ENCODE measurements at regions not wholly inside any gene's neighbourhood (a gene's known extent, or its start where the extent isn't known, plus 50 kb on each side); places are given as distances from the start of the nearest gene placed in this dataset.

DNA sequence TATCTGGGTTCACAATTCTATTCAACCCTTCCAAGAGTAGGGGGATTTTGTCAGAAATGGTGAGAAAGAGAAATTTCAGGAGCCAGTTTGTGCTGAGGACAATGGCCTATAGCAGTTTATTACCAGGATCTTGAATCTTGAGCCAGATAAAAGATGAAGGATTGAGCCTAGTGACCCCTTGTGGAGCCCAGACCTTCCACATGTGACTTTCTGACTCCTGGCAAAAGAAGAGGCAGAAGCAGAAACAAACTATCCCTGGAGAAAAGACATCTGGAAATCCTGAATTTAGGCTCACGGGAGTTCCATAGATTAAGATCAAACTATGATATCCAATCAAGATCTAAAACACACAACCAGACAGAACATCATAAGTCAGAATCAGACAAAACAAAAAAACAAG, 60.9 kb upstream of the CHRM2 start:
- no peak for DNase-seq

DNA sequence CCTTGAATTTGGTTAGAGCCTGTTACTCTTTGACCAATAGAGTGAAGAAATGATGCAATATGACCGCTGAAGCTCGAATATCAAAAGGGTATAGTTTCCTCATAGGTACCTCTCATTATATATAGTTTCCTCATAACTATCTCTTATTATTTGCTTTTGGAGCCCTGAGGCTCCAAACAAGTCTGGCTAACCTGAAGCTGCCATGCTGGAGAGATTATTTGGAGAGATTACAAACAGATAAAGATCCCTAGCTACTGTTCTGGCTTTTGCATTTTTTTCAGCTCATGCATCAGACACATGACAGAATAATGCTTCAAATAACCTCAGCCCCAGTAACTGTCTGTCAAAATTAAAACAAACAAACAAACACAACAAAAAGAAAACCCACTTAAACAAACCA, 65.4 kb upstream of the CHRM2 start:
- DNase-seq = no peak

DNA sequence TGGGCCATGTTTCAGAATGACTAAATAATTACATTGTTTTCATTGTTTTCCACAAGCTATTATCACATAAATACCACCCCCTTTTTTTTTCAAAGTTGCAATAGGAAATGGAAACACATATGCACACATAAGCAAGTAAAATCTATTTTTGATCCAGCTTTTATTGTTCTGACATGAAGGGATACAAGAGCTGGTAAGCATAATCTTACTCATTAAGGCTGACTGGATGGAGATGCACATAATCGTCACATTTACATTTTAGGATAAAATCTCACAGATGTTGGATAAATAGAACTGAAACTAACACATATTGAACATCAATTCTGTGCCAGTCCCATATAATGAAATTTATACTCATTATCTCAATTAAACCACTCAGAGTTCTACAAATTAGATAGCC, 84.5 kb upstream of the CHRM2 start:
- DNase-seq = no peak

DNA sequence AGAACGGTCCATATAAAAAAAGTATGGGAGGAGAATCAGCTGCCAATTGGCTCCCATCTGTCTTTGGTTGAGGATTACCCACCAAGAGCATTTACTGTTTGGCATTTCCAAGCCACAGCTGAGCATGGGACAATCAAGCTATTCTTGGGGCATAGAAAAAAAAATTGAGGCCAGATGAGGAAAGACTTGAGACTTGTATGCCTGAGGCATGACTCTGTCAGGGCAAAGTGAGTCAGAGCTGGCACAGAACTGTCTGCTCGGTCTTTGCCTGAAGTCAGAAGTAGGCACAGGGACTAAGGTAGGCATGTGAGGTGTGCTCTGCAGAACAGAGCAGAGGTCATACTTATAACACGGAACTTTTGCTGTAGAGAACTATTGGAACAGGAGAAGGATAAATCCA, 126.5 kb upstream of the CHRM2 start:
- DNase-seq = no peak

DNA sequence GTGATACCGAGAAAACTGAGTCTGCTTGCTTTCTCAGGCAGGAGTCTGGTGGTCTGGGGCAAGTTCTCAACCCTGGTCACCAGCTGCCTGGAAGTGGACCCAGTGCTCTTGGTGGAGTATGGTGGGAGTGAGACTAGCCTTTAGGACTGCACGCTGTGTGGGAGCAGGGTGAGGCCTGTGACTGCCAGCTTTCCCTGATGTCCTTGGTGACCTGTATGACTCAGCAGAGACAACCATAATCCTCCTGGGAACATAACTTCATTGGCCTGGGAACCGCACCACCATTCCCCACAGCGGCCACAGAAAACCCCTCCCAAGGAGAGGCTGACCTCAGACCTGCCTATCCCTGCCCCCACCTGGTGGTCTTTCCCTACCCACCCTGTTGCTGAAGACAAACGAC, 139.5 kb upstream of the CHRM2 start:
- no peak for DNase-seq

DNA sequence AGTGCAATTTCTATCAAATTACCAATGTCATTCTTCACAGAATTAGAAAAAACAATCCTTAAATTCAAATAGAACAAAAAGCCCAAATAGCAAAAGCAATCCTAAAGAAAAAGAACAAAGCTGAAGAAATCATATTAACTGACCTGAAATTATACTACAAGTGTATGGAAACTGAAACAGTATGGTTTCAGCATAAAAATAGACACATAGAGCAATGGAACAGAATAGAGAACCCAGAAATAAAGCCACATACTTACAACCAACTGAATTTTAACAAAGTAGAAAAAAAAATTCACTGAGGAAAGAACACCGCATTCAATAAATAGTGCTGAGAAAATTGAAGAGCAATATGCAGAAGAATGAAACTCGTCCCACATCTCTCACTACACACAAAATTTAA, 142.0 kb upstream of the CHRM2 start:
- DNase-seq = no peak

DNA sequence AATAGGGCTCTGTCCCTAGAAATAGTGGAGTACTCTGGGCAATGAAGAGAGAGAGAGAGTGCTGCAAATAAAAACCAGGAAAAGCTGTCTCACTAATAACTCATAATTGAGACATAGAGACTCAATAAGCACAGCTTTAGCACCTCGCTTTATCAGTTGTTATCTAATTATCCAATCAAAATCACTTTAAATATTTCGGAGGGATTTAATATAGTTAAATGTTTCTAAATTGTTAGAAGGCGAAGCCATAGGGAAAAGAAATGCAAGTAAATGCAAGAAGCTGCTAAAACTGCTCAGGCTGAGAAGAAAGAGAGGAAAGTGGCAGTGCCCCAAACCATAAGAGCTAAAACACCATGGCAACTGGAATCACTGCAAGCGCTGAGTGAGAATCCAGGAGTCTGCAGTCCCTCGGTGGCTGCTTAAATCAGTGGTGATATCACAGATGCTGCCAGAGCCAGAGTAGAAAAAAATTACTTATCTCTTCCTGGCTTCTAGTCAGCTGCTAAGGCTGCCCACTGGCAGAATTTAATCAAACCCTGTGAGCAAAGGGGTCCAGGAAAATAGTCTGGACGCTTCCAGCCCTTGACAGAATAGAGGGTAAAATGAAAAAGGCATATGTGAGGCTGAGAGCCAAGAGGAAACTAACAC, 150.4 kb upstream of the CHRM2 start:
- DNase-seq = no peak

DNA sequence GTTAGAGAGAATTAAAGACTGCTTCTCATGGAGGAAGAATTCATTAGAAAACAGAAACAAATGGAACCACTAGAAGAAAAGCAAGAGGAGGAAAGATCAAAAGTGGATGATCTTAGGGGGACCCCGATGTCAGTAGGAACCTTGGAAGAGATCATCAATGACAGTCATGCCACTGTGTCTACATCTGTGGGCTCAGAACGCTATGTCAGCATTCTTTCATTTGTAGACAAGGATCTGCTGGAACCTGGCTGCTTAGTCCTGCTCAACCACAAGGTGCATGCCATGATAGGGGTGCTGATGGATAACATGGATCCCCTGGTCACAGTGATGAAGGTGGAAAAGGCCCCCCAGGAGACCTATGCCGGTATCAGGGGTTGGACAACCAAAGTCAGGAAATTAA, 154.4 kb upstream of the CHRM2 start:
- no peak for DNase-seq

DNA sequence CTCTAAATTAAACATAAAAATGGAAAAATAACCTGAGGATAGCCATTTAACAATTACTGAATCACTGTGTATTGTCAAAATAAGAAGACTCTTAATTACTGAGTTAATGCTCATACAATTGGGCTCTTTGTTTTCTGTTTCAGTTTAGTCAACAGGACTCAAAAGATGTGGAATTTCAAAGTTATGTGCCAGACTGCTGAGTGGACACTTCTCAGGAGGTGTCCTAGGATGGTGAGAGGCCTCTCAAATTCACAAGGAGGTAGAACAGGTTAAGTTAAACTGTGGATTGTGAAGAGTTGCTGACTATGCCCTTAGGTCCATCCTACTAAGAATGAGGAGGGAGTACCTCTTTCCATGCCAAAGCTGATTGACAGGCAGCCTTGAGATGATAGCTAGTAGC, 157.7 kb upstream of the CHRM2 start:
- DNase-seq = no peak

DNA sequence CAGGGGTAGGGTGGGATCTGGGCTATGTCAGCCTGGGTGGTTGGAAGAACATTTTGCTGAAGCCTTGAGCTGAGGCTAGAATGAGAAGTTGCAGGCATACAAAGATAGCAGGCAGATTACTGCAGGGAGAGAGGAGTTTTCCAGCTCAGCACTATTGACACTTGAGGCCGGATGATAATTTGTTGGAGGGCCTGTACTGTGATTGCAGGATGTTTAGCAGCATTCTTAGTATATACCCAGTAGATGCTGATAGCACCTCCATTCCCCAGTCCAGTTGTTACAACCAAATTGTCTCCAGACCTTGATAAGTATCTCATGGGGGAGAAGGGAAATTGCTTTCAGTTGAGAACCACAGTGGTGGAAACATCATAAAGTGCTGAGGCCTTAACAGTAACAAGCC, 158.6 kb upstream of the CHRM2 start:
- DNase-seq = no peak

DNA sequence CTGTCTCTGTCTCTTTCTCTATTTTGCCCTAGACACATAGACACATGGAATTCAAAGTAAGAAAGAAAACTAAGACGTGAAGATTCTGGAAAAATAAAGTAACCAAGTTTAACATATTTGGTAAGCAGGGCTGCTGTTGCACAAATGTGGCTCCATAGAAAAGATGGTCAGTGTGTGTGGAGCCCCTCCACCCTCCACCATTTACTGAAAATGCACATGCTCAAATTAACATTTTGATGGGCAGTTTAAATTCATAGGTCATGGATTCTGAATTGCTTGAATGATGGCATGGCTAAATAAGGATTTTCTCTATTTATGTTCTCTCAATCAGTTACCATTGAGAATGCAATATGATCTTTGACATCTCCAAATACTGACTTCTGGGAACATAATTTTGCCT, 165.5 kb upstream of the CHRM2 start:
- DNase-seq = no peak

DNA sequence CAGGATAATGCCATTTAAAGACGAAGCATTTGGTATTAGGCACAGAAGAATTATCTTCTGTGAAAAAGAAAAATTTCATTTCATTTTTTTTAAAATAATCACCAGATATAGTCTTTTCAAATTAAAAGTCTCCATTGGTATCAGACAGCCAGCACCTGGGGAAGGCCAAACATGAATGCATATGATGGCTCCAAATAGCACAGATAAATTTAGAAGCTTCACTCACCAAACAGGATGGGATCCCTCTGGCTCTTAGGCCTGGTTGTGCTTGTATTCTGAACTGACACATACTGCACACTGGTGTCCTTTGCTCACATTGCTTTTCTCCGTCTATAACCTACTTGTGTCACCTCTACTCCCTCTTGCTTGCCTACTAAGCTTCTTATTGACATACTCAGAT, 169.5 kb upstream of the CHRM2 start:
- DNase-seq = no peak

DNA sequence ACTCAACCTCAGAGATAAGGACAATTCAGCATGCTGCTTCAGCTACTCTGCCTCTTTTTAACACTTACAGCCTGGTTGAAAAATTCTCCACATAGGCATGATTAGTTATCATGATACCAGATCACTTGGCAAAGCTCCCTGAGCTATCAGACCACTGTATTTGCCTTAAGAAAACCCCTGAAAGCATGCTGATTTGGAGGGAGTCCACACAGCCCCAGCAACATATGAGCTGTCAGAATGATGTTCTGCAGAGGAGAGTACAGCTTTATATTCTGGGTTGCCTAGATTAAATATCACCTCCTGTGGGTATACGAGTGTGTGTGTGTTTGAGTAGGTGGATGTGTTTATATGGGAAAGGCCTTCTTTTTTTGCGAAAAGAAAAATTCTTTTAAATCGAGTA, 170.2 kb upstream of the CHRM2 start:
- DNase-seq = no peak

DNA sequence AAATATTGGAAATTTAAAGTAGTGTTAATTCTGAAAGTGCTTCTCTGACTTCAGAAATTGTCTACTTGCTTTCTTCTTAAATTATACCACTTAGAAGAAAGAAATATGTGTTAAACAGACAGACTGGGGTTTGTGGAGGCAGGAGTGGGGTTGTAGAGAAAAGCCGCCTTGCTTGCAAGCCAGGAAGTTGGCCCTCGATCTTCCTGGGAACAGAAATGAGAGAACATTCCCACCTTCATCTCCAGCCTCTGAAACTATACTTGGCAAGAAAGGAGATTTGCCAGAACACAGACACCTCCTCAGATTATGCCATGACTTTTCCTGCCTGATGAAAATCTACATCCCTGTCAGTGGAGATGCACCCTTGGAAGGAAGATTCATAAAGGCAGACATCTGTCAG, 171.2 kb upstream of the CHRM2 start:
- DNase-seq = no peak

DNA sequence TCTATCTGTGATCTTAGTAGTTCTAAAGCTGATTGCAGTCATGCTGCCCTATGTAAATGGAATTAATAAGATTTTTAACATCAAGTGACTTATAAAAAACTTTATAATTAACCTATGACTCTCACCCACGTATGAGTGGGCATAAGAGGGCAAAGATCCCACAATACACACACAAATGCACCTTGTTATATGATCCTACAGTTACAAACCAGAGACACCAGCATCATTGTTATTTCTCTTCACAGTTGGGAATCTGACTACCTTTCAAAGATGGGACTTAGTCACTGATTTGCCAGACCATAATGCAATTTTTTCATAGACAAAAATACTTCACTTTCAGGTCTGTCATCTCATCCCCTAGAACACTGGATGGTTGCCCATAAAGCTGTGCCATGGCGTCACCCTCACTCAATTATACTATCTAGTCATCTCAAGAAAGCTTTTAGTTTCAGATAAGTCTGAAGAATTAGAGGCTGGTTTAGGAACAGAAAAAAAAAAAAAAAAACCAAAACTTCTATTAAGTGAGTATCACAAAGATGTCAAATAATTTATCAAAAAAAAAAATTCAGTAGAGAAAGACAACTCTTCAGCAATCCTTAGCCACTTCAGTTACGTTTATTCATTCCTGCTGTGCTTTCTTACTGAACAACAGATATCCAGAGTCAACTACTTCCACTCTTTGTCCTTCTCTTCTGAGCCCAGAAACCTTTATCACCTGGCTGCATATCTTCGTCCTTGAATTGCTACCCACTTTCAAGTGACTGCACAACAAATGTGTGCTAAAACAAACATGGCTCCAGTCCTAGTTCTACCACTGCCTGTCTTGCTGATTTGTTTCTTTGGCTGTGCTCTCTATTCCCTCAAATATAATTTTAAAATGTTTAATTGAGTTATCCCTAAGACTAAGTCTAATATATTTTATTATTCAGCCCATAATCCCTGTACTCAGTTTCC, 175.0 kb upstream of the CHRM2 start:
- no peak for DNase-seq

DNA sequence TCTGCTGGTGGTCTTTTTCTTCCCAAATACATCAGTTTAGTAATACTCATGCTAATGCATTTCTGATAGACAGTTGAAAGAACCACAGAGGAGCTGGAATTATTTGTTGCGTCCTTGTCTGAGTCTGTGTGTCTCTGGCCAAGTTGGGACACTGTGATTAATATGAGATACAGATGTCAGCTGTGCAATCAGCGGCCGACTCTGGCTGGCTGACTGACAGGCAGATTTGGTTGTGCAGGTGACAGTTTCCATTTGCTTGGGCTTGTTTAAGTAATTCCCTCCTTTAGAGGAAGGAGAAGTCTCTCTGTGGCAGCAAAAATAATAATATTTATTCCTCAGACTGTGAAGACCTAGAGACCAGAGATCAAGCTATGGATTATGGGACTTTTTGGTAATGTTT, 176.2 kb upstream of the CHRM2 start:
- DNase-seq = no peak

DNA sequence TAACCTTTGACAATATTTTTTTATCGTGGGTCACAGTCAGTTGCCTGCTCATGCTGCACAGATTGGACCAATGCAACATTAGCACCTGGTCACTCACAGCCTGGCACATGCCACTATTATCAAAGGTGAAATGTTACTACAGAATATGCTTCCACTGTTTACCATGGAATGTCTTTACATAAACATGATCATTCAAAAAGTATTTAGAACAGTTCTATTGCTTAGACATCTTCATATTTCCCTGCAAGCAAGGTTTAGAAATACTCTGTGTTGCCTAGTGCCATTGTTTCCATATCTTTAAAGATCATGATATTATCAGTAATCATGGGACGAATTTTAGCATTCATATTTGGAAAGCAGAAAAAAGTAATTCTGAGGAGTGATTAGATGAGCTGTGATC, 179.9 kb upstream of the CHRM2 start:
- no peak for DNase-seq

DNA sequence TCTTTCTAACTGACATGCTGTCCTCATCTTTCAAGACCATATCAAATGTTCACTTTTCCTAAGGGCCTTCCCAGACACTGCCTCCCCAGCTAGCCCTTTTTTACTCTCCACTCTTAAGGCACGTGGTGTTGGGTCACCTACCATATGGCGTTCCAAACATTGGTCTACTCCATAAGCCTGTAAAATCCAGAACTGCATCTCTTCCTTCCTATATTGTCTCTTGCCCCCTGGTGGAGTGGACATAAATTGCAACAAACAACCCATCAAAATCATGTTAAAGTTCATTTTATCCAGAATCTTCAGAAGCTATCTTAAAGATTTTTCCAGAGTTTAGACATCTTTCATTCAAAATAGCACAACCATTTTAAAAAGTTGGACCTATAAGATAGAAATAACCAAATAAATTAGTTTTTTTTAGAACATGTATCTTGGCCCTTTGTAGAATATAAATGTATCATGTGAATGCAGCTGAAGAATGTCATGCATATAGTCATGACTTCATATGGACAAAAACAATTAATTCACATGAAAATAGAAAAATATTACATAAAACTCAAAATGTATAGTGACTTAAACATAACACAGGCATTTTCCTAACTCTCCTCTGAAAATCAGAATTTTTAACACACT, 180.6 kb upstream of the CHRM2 start:
- DNase-seq = no peak

DNA sequence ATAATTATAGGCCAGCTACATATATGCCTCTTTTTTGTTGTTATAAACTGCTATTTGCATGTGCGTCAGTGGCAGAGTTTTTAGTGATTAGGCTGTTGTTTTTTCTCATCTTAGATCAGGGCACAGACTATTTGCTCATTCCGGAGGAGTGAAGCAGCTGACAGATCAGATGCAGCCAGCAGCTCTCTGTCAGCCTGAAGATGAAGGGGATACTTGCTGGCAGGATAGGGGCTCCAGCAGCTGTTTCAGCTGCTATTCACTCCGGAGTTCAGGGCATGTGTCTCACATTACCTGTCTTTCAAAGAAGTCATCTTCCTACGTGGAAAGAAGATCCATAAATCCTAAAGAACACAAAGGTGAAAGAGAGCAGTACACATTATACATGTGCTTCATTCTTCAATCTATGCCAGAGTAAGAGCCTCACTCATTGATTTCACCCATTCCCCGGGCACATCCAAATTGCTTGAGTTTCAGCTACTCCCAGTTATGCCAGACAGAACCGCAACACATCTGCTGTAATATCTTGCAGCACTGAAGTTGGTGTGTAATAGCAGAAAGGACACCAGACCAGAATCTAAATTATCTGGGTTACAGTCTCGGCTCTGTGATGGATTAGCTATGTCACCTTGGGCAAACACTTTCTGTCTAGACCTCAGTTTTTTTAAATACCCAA, 182.8 kb upstream of the CHRM2 start:
- no peak for DNase-seq

DNA sequence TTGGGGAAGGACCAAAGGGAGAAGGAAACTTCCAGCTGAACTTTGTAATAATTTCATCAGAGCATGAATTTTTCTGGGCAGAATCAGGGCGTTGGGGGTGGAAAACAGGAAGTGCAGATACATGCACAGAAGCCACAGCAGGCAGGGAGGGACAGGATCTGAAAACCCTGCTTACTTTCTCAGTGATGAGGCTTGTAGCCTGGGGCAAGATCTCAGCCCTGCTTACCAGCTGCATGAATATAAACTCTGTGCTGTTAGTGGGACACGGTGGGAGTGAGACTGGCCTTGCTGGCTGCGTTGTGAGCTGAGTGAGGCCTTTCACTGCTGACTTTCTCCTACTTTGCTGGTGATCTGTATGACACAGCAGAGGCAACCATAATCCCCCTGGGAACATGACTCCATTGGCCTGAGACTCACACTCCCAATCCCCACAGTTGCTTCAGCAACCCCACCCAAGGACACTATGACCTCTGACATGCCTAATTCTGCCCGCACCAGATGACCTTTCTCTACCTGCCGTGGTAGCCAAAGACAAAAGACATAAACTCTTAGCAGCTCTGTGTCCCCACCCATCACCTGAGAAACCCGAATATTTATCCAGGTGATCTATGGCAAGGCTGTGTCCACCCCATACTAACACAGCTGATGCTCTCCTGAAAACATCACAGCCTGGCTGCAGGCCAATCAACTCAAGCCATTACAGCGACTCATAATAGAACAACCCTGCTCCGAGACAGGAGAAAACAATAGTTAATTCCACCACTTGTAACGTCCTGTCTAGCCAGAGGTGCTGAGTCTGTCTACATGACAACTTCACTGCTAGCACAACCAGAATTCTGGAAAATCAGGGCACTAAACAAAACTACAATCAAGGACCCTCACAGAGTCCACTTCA, 190.7 kb upstream of the CHRM2 start:
- DNase-seq = no peak

DNA sequence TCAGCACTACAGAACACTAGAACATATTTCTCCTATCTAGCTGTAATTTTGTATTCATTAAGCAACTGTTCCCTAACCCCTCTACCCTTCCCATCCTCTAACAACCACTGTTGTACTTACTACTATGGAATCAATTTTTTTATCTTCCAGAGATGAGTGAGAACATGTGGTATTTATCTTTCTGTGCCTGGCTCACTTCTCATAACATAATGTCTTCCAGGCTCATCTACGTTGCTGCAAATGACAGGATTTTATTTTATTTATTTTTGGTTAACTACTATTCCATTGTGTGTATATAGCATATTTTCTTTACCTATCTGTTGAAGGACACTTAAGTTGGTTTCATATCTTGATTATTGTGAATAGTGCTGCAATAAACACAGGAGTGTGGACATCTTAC, 200.9 kb upstream of the CHRM2 start:
- DNase-seq = no peak

DNA sequence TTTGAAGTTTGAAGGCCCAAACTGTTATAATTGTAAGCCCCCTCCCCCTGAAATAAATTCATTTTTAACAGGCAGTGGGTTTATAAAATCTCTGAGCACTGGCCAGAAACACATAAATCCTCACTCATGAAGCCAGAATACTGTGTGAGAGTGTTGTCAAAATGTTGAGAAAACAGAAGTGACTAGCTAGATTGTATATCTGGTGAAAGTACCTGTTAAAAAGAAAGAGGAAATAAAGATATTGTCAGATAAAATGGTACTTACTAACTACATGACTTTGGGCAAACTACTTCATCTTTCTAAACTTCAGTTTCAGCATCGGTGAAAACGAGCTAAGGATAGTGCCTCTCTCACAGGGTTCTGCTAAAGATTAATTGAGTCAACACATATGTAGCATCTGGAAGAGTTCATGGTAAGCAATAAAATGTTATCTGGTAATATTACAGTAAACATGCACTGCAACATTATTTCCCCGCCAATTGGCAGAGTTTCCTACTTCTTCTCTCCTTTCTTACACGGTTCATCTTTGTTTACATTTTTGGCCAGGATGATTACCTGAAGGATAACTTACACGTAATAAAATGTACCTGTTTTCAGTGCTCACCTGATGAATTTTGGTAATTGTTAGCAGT, 202.5 kb upstream of the CHRM2 start:
- DNase-seq = no peak

Measured in activated effector memory CD4-positive, alpha-beta T cell treated with Interleukin-2 at 50 U/mL for 16 hours (primary cell).